ENCODE measurements at regions not wholly inside any gene's neighbourhood (a gene's known extent, or its start where the extent isn't known, plus 50 kb on each side); places are given as distances from the start of the nearest gene placed in this dataset.

DNA sequence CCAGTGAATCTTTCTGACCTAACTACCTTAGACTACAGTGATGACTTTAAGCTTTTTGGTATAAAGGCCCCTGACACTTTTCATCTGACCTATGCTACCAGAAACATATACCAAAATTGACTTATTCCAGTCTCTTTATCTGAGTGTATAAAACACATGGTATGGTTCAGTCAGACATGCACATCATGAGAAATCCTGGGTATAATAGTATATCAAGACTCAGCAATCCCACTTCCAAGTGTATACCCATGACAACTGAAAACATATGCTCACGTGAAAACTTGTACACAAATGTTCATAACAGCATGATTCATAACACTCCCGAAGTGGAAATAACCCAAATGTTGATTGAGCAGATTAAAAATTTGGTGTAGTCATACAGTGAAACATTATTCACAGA lies 70.0 kb upstream of the RPRM start:
- no peak for TF ChIP-seq CSRNP3 (CRISPR knock-in tag; IDR thresholded peaks at IDR 0.05)
- no peak for TF ChIP-seq ZNF565 (CRISPR knock-in tag; conservative IDR thresholded peaks at IDR 0.05; ENCODE audit: low read depth)
- TF ChIP-seq ZNF8 (CRISPR knock-in tag; IDR thresholded peaks at IDR 0.05) = no peak
- no peak for TF ChIP-seq TSHZ2 (CRISPR knock-in tag; IDR thresholded peaks at IDR 0.05)
- TF ChIP-seq ZFP30 (CRISPR knock-in tag; IDR thresholded peaks at IDR 0.05) = no peak
- TF ChIP-seq ZNF70 (CRISPR knock-in tag; IDR thresholded peaks at IDR 0.05) = no peak
- no peak for TF ChIP-seq ARNTL (CRISPR knock-in tag; IDR thresholded peaks at IDR 0.05; ENCODE audit: borderline replicate concordance, low read depth)
- no peak for TF ChIP-seq TOX (CRISPR knock-in tag; IDR thresholded peaks at IDR 0.05; ENCODE audit: borderline replicate concordance)
- TF ChIP-seq OSR1 (CRISPR knock-in tag; IDR thresholded peaks at IDR 0.05) = no peak

Measured in SK-N-SH treated with all-trans-retinoic acid at 6 μM for 48 hours (cell line).